SU-DHL-6 (cell line): ENCODE measurements at regions not wholly inside any gene's neighbourhood (a gene's known extent, or its start where the extent isn't known, plus 50 kb on each side); places are given as distances from the start of the nearest gene placed in this dataset.

Experiments used
- CTCF ChIP-seq: fragments of 200-600 bp; sonication (generic); IDR thresholded peaks from one replicate; pipeline ENCODE4 v1.5.1; 2017; ENCODE audit warnings: antibody characterized with exemption, mild to moderate bottlenecking, low read length, moderate library complexity; ENCODE audit not compliant: insufficient read depth, poor library complexity, severe bottlenecking
- EZH2phosphoT487 ChIP-seq: fragments of 200-600 bp; sonication (generic), shearing (Covaris generic); conservative IDR thresholded peaks from 2 replicates; pipeline ENCODE4 v1.6.1; 2018; ENCODE audit warnings: mild to moderate bottlenecking, antibody characterized with exemption, low read length, moderate library complexity, mixed read lengths

GRCh38 chr16:87044032-87044382 lies 273.2 kb downstream of the C16orf95 start:
- no peak for TF ChIP-seq CTCF
- no peak for TF ChIP-seq EZH2phosphoT487
